ENCODE measurements at regions not wholly inside any gene's neighbourhood (a gene's known extent, or its start where the extent isn't known, plus 50 kb on each side); places are given as distances from the start of the nearest gene placed in this dataset.

- no peak for DNase-seq (ENCODE audit: low read depth)
Measured at GRCh38 chr3:120838441-120839091, 69.4 kb upstream of the STXBP5L start.

GRCh38 chr3:120839120-120839519 is 68.9 kb upstream of the STXBP5L start:
- DNase-seq (ENCODE audit: low read depth), result no peak

GRCh38 chr3:120841264-120841663 is 66.7 kb upstream of the STXBP5L start:
- no peak for DNase-seq (ENCODE audit: low read depth)

- DNase-seq (ENCODE audit: low read depth), result no peak
Measured at GRCh38 chr3:120846073-120846472, 61.9 kb upstream of the STXBP5L start.

GRCh38 chr3:120848503-120848902 is 59.5 kb upstream of the STXBP5L start:
- DNase-seq (ENCODE audit: low read depth), result no peak

GRCh38 chr3:120850381-120851295 is 57.4 kb upstream of the STXBP5L start:
- DNase-seq (ENCODE audit: low read depth), result no peak

- DNase-seq (ENCODE audit: low read depth), result no peak
Measured at GRCh38 chr3:120852412-120852811, 55.6 kb upstream of the STXBP5L start.

GRCh38 chr3:120853416-120853815 is 54.6 kb upstream of the STXBP5L start:
- no peak for DNase-seq (ENCODE audit: low read depth)

- DNase-seq (ENCODE audit: low read depth), result no peak
Measured at GRCh38 chr3:120854908-120855526, 53.0 kb upstream of the STXBP5L start.

GRCh38 chr3:120855665-120856437 is 52.2 kb upstream of the STXBP5L start:
- peak; percentile 39 for DNase-seq (ENCODE audit: low read depth)
